ENCODE measurements at regions not wholly inside any gene's neighbourhood (a gene's known extent, or its start where the extent isn't known, plus 50 kb on each side); places are given as distances from the start of the nearest gene placed in this dataset.

DNA sequence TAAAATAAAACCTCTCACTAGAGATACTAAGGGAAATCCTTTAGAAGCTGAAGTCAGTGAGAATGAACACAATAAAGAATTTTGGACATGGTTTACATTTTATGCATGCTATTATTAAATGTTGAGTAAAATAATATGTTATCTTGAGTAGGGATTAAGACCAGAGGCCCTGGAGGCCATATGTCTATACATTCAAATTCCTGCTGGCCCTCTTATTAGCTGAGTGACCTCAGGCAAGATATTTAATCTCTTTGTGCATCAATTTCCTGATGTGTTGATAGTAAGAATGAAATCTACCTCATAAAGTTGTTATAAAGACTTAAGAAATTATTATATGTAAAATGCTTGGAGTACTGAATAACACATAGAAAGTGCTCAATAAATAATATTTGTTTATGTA is 281.1 kb upstream of the KLF4 start:
- TF ChIP-seq ARNT (IDR thresholded peaks at IDR 0.05) = no peak
- TF ChIP-seq NR3C1 (CRISPR knock-in tag; IDR thresholded peaks at IDR 0.05) = no peak
- TF ChIP-seq, protein P1, sequence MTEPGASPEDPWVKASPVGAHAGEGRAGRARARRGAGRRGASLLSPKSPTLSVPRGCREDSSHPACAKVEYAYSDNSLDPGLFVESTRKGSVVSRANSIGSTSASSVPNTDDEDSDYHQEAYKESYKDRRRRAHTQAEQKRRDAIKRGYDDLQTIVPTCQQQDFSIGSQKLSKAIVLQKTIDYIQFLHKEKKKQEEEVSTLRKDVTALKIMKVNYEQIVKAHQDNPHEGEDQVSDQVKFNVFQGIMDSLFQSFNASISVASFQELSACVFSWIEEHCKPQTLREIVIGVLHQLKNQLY (CRISPR knock-in tag; IDR thresholded peaks at IDR 0.05) = no peak
- TF ChIP-seq POLR2AphosphoS2 (IDR thresholded peaks at IDR 0.05; ENCODE audit: low read depth, low read length) = no peak
- TF ChIP-seq EZH2 (conservative IDR thresholded peaks at IDR 0.05; ENCODE audit: low read depth, low read length) = no peak
- no peak for TF ChIP-seq HOXD1 (CRISPR knock-in tag; IDR thresholded peaks at IDR 0.05)
- TF ChIP-seq BATF2 (CRISPR knock-in tag; IDR thresholded peaks at IDR 0.05) = no peak
- no peak for TF ChIP-seq CTCF (CRISPR knock-in tag; IDR thresholded peaks at IDR 0.05)
- TF ChIP-seq, protein P2, sequence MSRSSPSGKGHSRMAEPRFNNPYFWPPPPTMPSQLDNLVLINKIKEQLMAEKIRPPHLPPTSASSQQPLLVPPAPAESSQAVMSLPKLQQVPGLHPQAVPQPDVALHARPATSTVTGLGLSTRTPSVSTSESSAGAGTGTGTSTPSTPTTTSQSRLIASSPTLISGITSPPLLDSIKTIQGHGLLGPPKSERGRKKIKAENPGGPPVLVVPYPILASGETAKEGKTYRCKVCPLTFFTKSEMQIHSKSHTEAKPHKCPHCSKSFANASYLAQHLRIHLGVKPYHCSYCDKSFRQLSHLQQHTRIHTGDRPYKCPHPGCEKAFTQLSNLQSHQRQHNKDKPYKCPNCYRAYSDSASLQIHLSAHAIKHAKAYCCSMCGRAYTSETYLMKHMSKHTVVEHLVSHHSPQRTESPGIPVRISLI (CRISPR knock-in tag; IDR thresholded peaks at IDR 0.05; ENCODE audit: borderline replicate concordance) = no peak
- no peak for TF ChIP-seq JUN (CRISPR knock-in tag; IDR thresholded peaks at IDR 0.05)

Measured in HepG2 (cell line).